ENCODE measurements at regions not wholly inside any gene's neighbourhood (a gene's known extent, or its start where the extent isn't known, plus 50 kb on each side); places are given as distances from the start of the nearest gene placed in this dataset.

GRCh38 chr10:107481224-107481623 is 316.7 kb upstream of the SORCS1 start:
- Mint-ChIP-seq H3K27ac (no peak overlapping the region), H3K4me3 (no peak overlapping the region), H3K4me1 (no peaks in the 10 kb centered on the region), H3K9me3 (peaks cover 7 to 11% of the 10 kb centered on the region in 2 experiments; a peak in 4 of 5 replicates), H3K27me3 (ENCODE audit: low read depth) (no peaks in the 10 kb centered on the region), H3K36me3 (ENCODE audit: insufficient read depth in 1 of 3, low read depth in 3 of 3) (peaks cover 0 to 13% (median 2%) of the 10 kb centered on the region in 3 experiments; a peak in 5 of 7 replicates)
- Histone ChIP-seq H2BK20ac (ENCODE audit: low read depth, low read length, poor library complexity, severe bottlenecking) (no peak overlapping the region), H3K9me3 (ENCODE audit: control insufficient read depth, low read depth, low read length) (no peaks in the 10 kb centered on the region), H2BK5ac (ENCODE audit: insufficient read length, low read length) (no peak overlapping the region), H3T11ph (ENCODE audit: low read length) (no peak overlapping the region), H2BK12ac (ENCODE audit: insufficient read length, low read depth, low read length) (no peak overlapping the region), H3K23me2 (ENCODE audit: insufficient read length, low read depth, low read length, poor library complexity, severe bottlenecking) (no peaks in the 10 kb centered on the region), H2BK15ac (ENCODE audit: low read depth, low read length) (no peak overlapping the region), H2AFZ (ENCODE audit: low read length) (no peak overlapping the region), H3K23ac (ENCODE audit: insufficient read length, low read depth, low read length) (no peak overlapping the region), H3K4me2 (ENCODE audit: insufficient read depth, insufficient read length, low read length) (no peak overlapping the region), H4K91ac (ENCODE audit: insufficient read length, low read depth, low read length) (no peak overlapping the region), H3K18ac (ENCODE audit: insufficient read length, low read depth, low read length) (no peak overlapping the region), H3K27ac (ENCODE audit: insufficient read length, low read depth, low read length) (no peak overlapping the region), H4K5ac (ENCODE audit: insufficient read length, low read depth, low read length) (no peak overlapping the region), H3K79me2 (ENCODE audit: insufficient read depth, low read length) (no peaks in the 10 kb centered on the region), H3K14ac (ENCODE audit: insufficient read depth, low read length) (no peak overlapping the region), H3K4me1 (ENCODE audit: insufficient read depth, low read length) (no peaks in the 10 kb centered on the region), H4K8ac (replicated peaks; ENCODE audit: insufficient read length, low read depth, low read length) (no peak overlapping the region), H3K4ac (ENCODE audit: low read depth, low read length) (no peak overlapping the region), H3K27me3 (ENCODE audit: insufficient read depth, low read length) (no peaks in the 10 kb centered on the region), H3K9ac (ENCODE audit: extremely low read depth, insufficient read length, low read length) (no peak overlapping the region), H3K56ac (ENCODE audit: insufficient read length, low read depth, low read length) (no peak overlapping the region), H4K20me1 (ENCODE audit: control insufficient read depth, insufficient read depth, insufficient read length) (no peaks in the 10 kb centered on the region), H2BK120ac (ENCODE audit: low read depth, low read length, poor library complexity, severe bottlenecking) (no peak overlapping the region), H2AK5ac (ENCODE audit: insufficient read length, low read length) (no peak overlapping the region), H3K79me1 (ENCODE audit: insufficient read depth, low read depth, low read length, poor library complexity, severe bottlenecking) (no peaks in the 10 kb centered on the region)
- WGBS (ENCODE audit: extremely low coverage, insufficient read length, low lambda C conversion rate), result no CpG with 5 or more reads among the region's 6 CpGs
- TF ChIP-seq, protein P1, sequence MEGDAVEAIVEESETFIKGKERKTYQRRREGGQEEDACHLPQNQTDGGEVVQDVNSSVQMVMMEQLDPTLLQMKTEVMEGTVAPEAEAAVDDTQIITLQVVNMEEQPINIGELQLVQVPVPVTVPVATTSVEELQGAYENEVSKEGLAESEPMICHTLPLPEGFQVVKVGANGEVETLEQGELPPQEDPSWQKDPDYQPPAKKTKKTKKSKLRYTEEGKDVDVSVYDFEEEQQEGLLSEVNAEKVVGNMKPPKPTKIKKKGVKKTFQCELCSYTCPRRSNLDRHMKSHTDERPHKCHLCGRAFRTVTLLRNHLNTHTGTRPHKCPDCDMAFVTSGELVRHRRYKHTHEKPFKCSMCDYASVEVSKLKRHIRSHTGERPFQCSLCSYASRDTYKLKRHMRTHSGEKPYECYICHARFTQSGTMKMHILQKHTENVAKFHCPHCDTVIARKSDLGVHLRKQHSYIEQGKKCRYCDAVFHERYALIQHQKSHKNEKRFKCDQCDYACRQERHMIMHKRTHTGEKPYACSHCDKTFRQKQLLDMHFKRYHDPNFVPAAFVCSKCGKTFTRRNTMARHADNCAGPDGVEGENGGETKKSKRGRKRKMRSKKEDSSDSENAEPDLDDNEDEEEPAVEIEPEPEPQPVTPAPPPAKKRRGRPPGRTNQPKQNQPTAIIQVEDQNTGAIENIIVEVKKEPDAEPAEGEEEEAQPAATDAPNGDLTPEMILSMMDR (conservative IDR thresholded peaks at IDR 0.05), result no peak
- DNase-seq, result no peak

Measured in H9 (cell line).